IPS-20b (cell line): ENCODE measurements at regions not wholly inside any gene's neighbourhood (a gene's known extent, or its start where the extent isn't known, plus 50 kb on each side); places are given as distances from the start of the nearest gene placed in this dataset.
A peak's percentile ranks its signal among the peaks of the same experiment; 100 is the strongest.

Experiments
- H3K27ac ChIP-seq: one replicate; pipeline ENCODE4 v1.5.1; 2013; ENCODE audit warnings: low read length
- H3K27me3 ChIP-seq: 2 replicates; pipeline ENCODE4 v1.6.1; 2013; ENCODE audit warnings: mild to moderate bottlenecking, low read length, inconsistent platforms; ENCODE audit not compliant: insufficient read depth
- H3K36me3 ChIP-seq: 2 replicates; pipeline ENCODE4 v1.6.1; 2013; ENCODE audit warnings: low read depth, mild to moderate bottlenecking, inconsistent platforms, low read length, moderate library complexity; ENCODE audit not compliant: insufficient read depth
- H3K4me1 ChIP-seq: 2 replicates; pipeline ENCODE4 v1.6.1; 2013; ENCODE audit warnings: mild to moderate bottlenecking, control low read depth, inconsistent platforms, low read length, moderate library complexity; ENCODE audit not compliant: insufficient read depth
- H3K4me3 ChIP-seq: 2 replicates; pipeline ENCODE4 v1.5.1; 2013; ENCODE audit warnings: mild to moderate bottlenecking, low read length, inconsistent platforms
- H3K9ac ChIP-seq: 2 replicates; pipeline ENCODE4 v1.6.1; 2013; ENCODE audit warnings: low read depth, mild to moderate bottlenecking, inconsistent platforms, low read length, moderate library complexity
- H3K9me3 ChIP-seq: 2 replicates; pipeline ENCODE4 v1.6.1; 2013; ENCODE audit warnings: mild to moderate bottlenecking, low read depth, low read length, inconsistent platforms; ENCODE audit not compliant: insufficient read depth

- no peaks in the 10 kb centered on the region for H3K27me3 ChIP-seq
- H3K4me3 ChIP-seq, result no peak overlapping the region
- H3K27ac ChIP-seq, result no peak overlapping the region
- H3K4me1 ChIP-seq, result no peaks in the 10 kb centered on the region
- no peak overlapping the region for H3K9ac ChIP-seq
- H3K36me3 ChIP-seq, result no peaks in the 10 kb centered on the region
- H3K9me3 ChIP-seq, result no peaks in the 10 kb centered on the region
These were observed 72.5 kb upstream of the TLE3 start for GRCh38 chr15:70170096-70170699.

GRCh38 chr15:70169147-70169546 is 71.4 kb upstream of the TLE3 start:
- no peaks in the 10 kb centered on the region for H3K27me3 ChIP-seq

GRCh38 chr15:70167155-70167554 is 69.4 kb upstream of the TLE3 start:
- no peaks in the 10 kb centered on the region for H3K27me3 ChIP-seq
- H3K9ac ChIP-seq, result no peak overlapping the region
- H3K36me3 ChIP-seq, result no peaks in the 10 kb centered on the region
- H3K27ac ChIP-seq, result no peak overlapping the region
- no peak overlapping the region for H3K4me3 ChIP-seq
- no peaks in the 10 kb centered on the region for H3K4me1 ChIP-seq
- H3K9me3 ChIP-seq, result no peaks in the 10 kb centered on the region

More at GRCh38 chr15:70169147-70169546, 71.4 kb upstream of the TLE3 start:
- Histone ChIP-seq H3K36me3 (no peaks in the 10 kb centered on the region), H3K4me3 (no peak overlapping the region), H3K27ac (no peak overlapping the region), H3K9me3 (no peaks in the 10 kb centered on the region), H3K9ac (no peak overlapping the region), H3K4me1 (no peaks in the 10 kb centered on the region)

- no peaks in the 10 kb centered on the region for H3K36me3 ChIP-seq
- H3K9ac ChIP-seq, result no peak overlapping the region
- no peak overlapping the region for H3K4me3 ChIP-seq
- no peaks in the 10 kb centered on the region for H3K4me1 ChIP-seq
- H3K27ac ChIP-seq, result no peak overlapping the region
- no peaks in the 10 kb centered on the region for H3K9me3 ChIP-seq
- no peaks in the 10 kb centered on the region for H3K27me3 ChIP-seq
These were observed 68.9 kb upstream of the TLE3 start for GRCh38 chr15:70166506-70167087.

- Histone ChIP-seq H3K4me3 (no peak overlapping the region), H3K9me3 (no peaks in the 10 kb centered on the region), H3K27me3 (no peaks in the 10 kb centered on the region), H3K36me3 (no peaks in the 10 kb centered on the region), H3K9ac (peak overlapping the region; percentile 29; the same call in 1 of the 2 replicates), H3K4me1 (no peaks in the 10 kb centered on the region), H3K27ac (no peak overlapping the region)
These were observed 68.1 kb upstream of the TLE3 start for GRCh38 chr15:70165716-70166284.

GRCh38 chr15:70164910-70165715 is 67.4 kb upstream of the TLE3 start:
- Histone ChIP-seq H3K9ac (peak overlapping the region; percentile 29; the same call in 1 of the 2 replicates), H3K4me3 (no peak overlapping the region), H3K36me3 (no peaks in the 10 kb centered on the region), H3K9me3 (no peaks in the 10 kb centered on the region), H3K27ac (no peak overlapping the region), H3K4me1 (no peaks in the 10 kb centered on the region), H3K27me3 (no peaks in the 10 kb centered on the region)

- Histone ChIP-seq H3K36me3 (no peaks in the 10 kb centered on the region), H3K4me3 (no peak overlapping the region), H3K9ac (no peak overlapping the region), H3K27ac (no peak overlapping the region), H3K4me1 (no peaks in the 10 kb centered on the region), H3K9me3 (no peaks in the 10 kb centered on the region), H3K27me3 (no peaks in the 10 kb centered on the region)
These were observed 66.6 kb upstream of the TLE3 start for GRCh38 chr15:70164156-70164900.

GRCh38 chr15:70160803-70161565 is 63.3 kb upstream of the TLE3 start:
- Histone ChIP-seq H3K9me3 (no peaks in the 10 kb centered on the region), H3K36me3 (no peaks in the 10 kb centered on the region), H3K27me3 (no peaks in the 10 kb centered on the region), H3K4me3 (no peak overlapping the region), H3K27ac (no peak overlapping the region), H3K4me1 (no peaks in the 10 kb centered on the region), H3K9ac (no peak overlapping the region)

GRCh38 chr15:70160267-70160666 is 62.5 kb upstream of the TLE3 start:
- Histone ChIP-seq H3K9ac (no peak overlapping the region), H3K9me3 (no peaks in the 10 kb centered on the region), H3K27ac (no peak overlapping the region), H3K27me3 (no peaks in the 10 kb centered on the region; the same call in 1 of the 2 replicates), H3K36me3 (no peaks in the 10 kb centered on the region), H3K4me1 (no peaks in the 10 kb centered on the region), H3K4me3 (no peak overlapping the region)

GRCh38 chr15:70159713-70160009 is 61.9 kb upstream of the TLE3 start:
- no peaks in the 10 kb centered on the region for H3K36me3 ChIP-seq
- no peak overlapping the region for H3K27ac ChIP-seq
- no peaks in the 10 kb centered on the region for H3K9me3 ChIP-seq
- H3K4me1 ChIP-seq, result peaks cover under 1% of the 10 kb centered on the region; the same call in 1 of the 2 replicates
- H3K9ac ChIP-seq, result no peak overlapping the region
- H3K4me3 ChIP-seq, result no peak overlapping the region
- H3K27me3 ChIP-seq, result no peaks in the 10 kb centered on the region; the same call in 1 of the 2 replicates
